K562 (cell line): ENCODE measurements at regions not wholly inside any gene's neighbourhood (a gene's known extent, or its start where the extent isn't known, plus 50 kb on each side); places are given as distances from the start of the nearest gene placed in this dataset.

ENCODE experiments used
- ATAC-seq: fragments of 200-7000 bp; cut with Tn5 transposase; 3 replicates; pipeline ENCODE4 v1.9.1; 2020; ENCODE audit warnings: moderate library complexity
- BruUV-seq: library from RNA; stranded (reverse); fragments of 400-500 nt; replicated peaks from 2 replicates; lab custom pipeline; 2021; lab: Mats Ljungman, UMichigan
- CTCF ChIA-PET: fragments of 300-600 bp; formaldehyde crosslinking; extraction: SDS; loops from one replicate; lab custom pipeline; 2021; ENCODE audit warnings: low intra/inter-chr PET ratio; lab: Yijun Ruan, JAX
- POLR2A ChIA-PET: fragments of 300-600, 350-650 bp; sonication (Branson Sonifier 250); formaldehyde crosslinking; extraction: SDS; loops from one replicate; lab custom pipeline; 2021; ENCODE audit warnings: antibody characterized with exemption, inconsistent platforms; lab: Yijun Ruan, JAX
- DNase-seq, 4 experiments: peaks; one replicate each; pipeline versions ENCODE4 v3.0.0 to v3.0.0-alpha.2; 2011 to 2018; ENCODE audit warnings: low spot score in 3 of 4, mixed read lengths in 3 of 4; ENCODE audit errors: extremely low read depth in 1 of 4
- FAIRE-seq: peaks from 2 replicates; lab custom pipeline; 2011; peaks lifted over from hg19 to GRCh38; lab: Jason Lieb, UNC
- H2AFZ ChIP-seq: 2 replicates; pipeline ENCODE4 v1.6.0; 2011; ENCODE audit warnings: low read depth, low read length, control low read depth, inconsistent platforms
- H3K27ac ChIP-seq: fragments of 200-600 bp; 3 replicates; pipeline ENCODE4 v1.8.0; 2011; ENCODE audit warnings: low read depth, mild to moderate bottlenecking, control low read depth, inconsistent platforms, low read length, moderate library complexity, mixed read lengths; ENCODE audit errors: extremely low read depth
- H3K27me3 ChIP-seq, 2 experiments: fragments of 300-600 bp in 1 of 2; 2 replicates in 1 of 2; 3 replicates in 1 of 2; pipeline versions ENCODE4 v1.6.0 to v1.8.0; 2011; ENCODE audit warnings: inconsistent platforms in 2 of 2, low read length in 2 of 2, mild to moderate bottlenecking in 1 of 2, mixed read lengths in 1 of 2, moderate library complexity in 1 of 2; ENCODE audit not compliant: control insufficient read depth in 2 of 2, insufficient read depth in 2 of 2
- H3K36me3 ChIP-seq: fragments of 300-600 bp; 3 replicates; pipeline ENCODE4 v1.8.0; 2011; ENCODE audit warnings: mild to moderate bottlenecking, low read length, inconsistent platforms; ENCODE audit not compliant: control insufficient read depth, insufficient read depth
- H3K4me1 ChIP-seq, 2 experiments: fragments of 200-600 bp in 1 of 2; replicated peaks in 1 of 2; 2 replicates in 1 of 2; 3 replicates in 1 of 2; pipeline versions ENCODE4 v1.5.1 to v1.8.0; 2011; ENCODE audit warnings: inconsistent platforms in 2 of 2, low read length in 2 of 2, mild to moderate bottlenecking in 1 of 2, mixed read lengths in 1 of 2, moderate library complexity in 1 of 2; ENCODE audit not compliant: control insufficient read depth in 2 of 2, insufficient read depth in 2 of 2
- H3K4me2 ChIP-seq: 2 replicates; pipeline ENCODE4 v1.6.1; 2011; ENCODE audit warnings: low read length, control low read depth, inconsistent platforms, mixed read lengths; ENCODE audit not compliant: insufficient read depth
- H3K4me3 ChIP-seq: fragments of 200-600 bp; sonication (generic), shearing (Covaris generic); 2 replicates; pipeline ENCODE4 v1.5.1; 2016; ENCODE audit warnings: control low read depth, inconsistent platforms
- H3K79me2 ChIP-seq: fragments of 200-600 bp; 3 replicates; pipeline ENCODE4 v1.8.0; 2011; ENCODE audit warnings: low read length, inconsistent platforms; ENCODE audit not compliant: control insufficient read depth, insufficient read depth
- H3K9ac ChIP-seq, 2 experiments: 2 replicates each; pipeline versions ENCODE4 v1.6.0 to v1.6.1; 2011; ENCODE audit warnings: low read depth in 2 of 2, low read length in 2 of 2, control low read depth in 1 of 2, inconsistent platforms in 1 of 2, mild to moderate bottlenecking in 1 of 2, mixed read lengths in 1 of 2; ENCODE audit not compliant: insufficient read depth in 1 of 2
- H3K9me1 ChIP-seq: one replicate; pipeline ENCODE4 v1.6.0; 2011; ENCODE audit warnings: inconsistent platforms, mild to moderate bottlenecking, low read length, moderate library complexity; ENCODE audit not compliant: control insufficient read depth, insufficient read depth
- H3K9me3 ChIP-seq: replicated peaks from 2 replicates; pipeline ENCODE4 v1.5.1; 2011; ENCODE audit warnings: low read depth, low read length, inconsistent platforms; ENCODE audit not compliant: control insufficient read depth, insufficient read depth
- H4K20me1 ChIP-seq: replicated peaks from 2 replicates; pipeline ENCODE4 v1.6.1; 2011; ENCODE audit warnings: low read length, inconsistent platforms, mixed read lengths; ENCODE audit not compliant: control insufficient read depth, insufficient read depth
- GABPB2 ChIP-seq: fragments of 250-450 bp; sonication (Bioruptor Pico); conservative IDR thresholded peaks from 2 replicates; pipeline ENCODE4 v1.5.1; 2021; ENCODE audit warnings: mild to moderate bottlenecking
- HNRNPLL ChIP-seq: fragments of 200-400 bp; formaldehyde crosslinking; IDR thresholded peaks from 2 replicates; pipeline ENCODE4 v1.6.1; 2017; ENCODE audit warnings: low read length, low read depth, mild to moderate bottlenecking; ENCODE audit not compliant: poor library complexity, severe bottlenecking
- MEIS2 ChIP-seq: fragments of 450-650 bp; IDR thresholded peaks from 2 replicates; pipeline ENCODE4 v1.6.1; 2014; ENCODE audit warnings: mild to moderate bottlenecking; ENCODE audit not compliant: partially characterized antibody
- NCOA1 ChIP-seq: fragments of 450-650 bp; IDR thresholded peaks from 2 replicates; pipeline ENCODE4 v1.6.1; 2016; ENCODE audit warnings: low read depth
- PTBP1 ChIP-seq: fragments of 200-400 bp; formaldehyde crosslinking; IDR thresholded peaks from 2 replicates; pipeline ENCODE4 v1.6.1; 2017; ENCODE audit warnings: low read depth, low read length
- PTRF ChIP-seq: fragments of 450-650 bp; IDR thresholded peaks from 2 replicates; pipeline ENCODE4 v1.6.1; 2016; ENCODE audit warnings: mild to moderate bottlenecking, missing genetic modification characterization, missing compliant biosample characterization
- RAD51 ChIP-seq: fragments of 450-650 bp; IDR thresholded peaks from 2 replicates; pipeline ENCODE4 v1.7.1; 2016; ENCODE audit warnings: low read depth, mild to moderate bottlenecking, borderline replicate concordance
- TFAM ChIP-seq: fragments of 250-450 bp; sonication (Bioruptor Pico); conservative IDR thresholded peaks from 2 replicates; pipeline ENCODE4 v1.5.0; 2021; ENCODE audit warnings: mild to moderate bottlenecking, moderate library complexity
- ZFP30 ChIP-seq: fragments of 250-450 bp; sonication (Bioruptor Pico); IDR thresholded peaks from 2 replicates; pipeline ENCODE4 v1.8.0; 2022; ENCODE audit warnings: moderate library complexity, mild to moderate bottlenecking, inconsistent platforms, borderline replicate concordance
- ZNF165 ChIP-seq: fragments of 250-450 bp; sonication (Bioruptor Pico); IDR thresholded peaks from 2 replicates; pipeline ENCODE4 v1.4.0; 2020; ENCODE audit warnings: borderline replicate concordance
- ZNF24 ChIP-seq: fragments of 450-650 bp; IDR thresholded peaks from 2 replicates; pipeline ENCODE4 v1.6.1; 2016
- in situ Hi-C: fragments of 300-500 bp; cut with MboI; formaldehyde crosslinking; loops from 4 replicates; pipeline ENCODE4 v1.15.0; 2018; ENCODE audit warnings: inconsistent platforms, mixed read lengths
- intact Hi-C: fragments of 100-400 bp; cut with micrococcal nuclease; formaldehyde crosslinking; loops from 2 replicates; pipeline ENCODE4 v1.14.2; 2022
- TF ChIP-seq, protein P1 (sequence below): fragments of 450-650 bp; IDR thresholded peaks from 2 replicates; pipeline ENCODE4 v1.7.1; 2018; ENCODE audit warnings: mild to moderate bottlenecking, low read depth; ENCODE audit not compliant: partially characterized antibody
- TF ChIP-seq, protein P2 (sequence below): fragments of 250-450 bp; sonication (Bioruptor Pico); IDR thresholded peaks from 2 replicates; pipeline ENCODE4 v1.8.0; 2021; ENCODE audit warnings: borderline replicate concordance, mild to moderate bottlenecking, moderate library complexity; ENCODE audit not compliant: poor library complexity, severe bottlenecking

DNA sequence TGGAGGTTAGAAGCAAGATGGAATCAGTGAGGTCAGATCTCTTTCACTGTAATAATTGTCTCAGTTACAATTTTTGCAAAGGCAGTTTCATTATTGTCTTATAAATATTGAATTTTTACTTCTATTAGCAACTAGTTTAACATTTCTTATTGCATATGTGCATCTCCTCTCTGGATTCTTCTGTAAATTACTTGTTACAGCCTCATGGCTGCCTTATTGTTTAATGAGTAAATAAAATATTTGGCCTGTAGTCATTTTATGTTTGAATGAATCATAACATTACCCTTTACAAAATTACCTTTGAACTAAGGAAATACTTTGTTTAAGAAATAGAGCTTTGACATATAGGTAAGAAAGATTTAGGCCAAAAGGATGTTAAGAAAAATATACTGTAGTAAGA, 212.4 kb downstream of the SLITRK6 start:
- ChIA-PET POLR2A (no interaction called here), CTCF (no interaction called here)
- no peaks in the 10 kb centered on the region for H3K27me3 ChIP-seq
- no peak overlapping the region for H3K27ac ChIP-seq
- H3K4me1 ChIP-seq = no peaks in the 10 kb centered on the region
- DNase-seq = no peak
- no peaks in the 10 kb centered on the region for H3K79me2 ChIP-seq
- no peaks in the 10 kb centered on the region for H3K9me1 ChIP-seq
- no peak overlapping the region for H3K4me2 ChIP-seq
- FAIRE-seq = no peak
- H3K9me3 ChIP-seq = no peaks in the 10 kb centered on the region
- no peak overlapping the region for H3K4me3 ChIP-seq
- in situ Hi-C loops = no loop called here
- BruUV-seq = no TSS peak
- intact Hi-C loops = no loop called here
- H2AFZ ChIP-seq = no peak overlapping the region
- no peaks in the 10 kb centered on the region for H4K20me1 ChIP-seq
- TF ChIP-seq PTBP1 = no peak
- TF ChIP-seq TFAM (CRISPR knock-in tag) = no peak
- TF ChIP-seq RAD51 = no peak
- TF ChIP-seq, protein P1, sequence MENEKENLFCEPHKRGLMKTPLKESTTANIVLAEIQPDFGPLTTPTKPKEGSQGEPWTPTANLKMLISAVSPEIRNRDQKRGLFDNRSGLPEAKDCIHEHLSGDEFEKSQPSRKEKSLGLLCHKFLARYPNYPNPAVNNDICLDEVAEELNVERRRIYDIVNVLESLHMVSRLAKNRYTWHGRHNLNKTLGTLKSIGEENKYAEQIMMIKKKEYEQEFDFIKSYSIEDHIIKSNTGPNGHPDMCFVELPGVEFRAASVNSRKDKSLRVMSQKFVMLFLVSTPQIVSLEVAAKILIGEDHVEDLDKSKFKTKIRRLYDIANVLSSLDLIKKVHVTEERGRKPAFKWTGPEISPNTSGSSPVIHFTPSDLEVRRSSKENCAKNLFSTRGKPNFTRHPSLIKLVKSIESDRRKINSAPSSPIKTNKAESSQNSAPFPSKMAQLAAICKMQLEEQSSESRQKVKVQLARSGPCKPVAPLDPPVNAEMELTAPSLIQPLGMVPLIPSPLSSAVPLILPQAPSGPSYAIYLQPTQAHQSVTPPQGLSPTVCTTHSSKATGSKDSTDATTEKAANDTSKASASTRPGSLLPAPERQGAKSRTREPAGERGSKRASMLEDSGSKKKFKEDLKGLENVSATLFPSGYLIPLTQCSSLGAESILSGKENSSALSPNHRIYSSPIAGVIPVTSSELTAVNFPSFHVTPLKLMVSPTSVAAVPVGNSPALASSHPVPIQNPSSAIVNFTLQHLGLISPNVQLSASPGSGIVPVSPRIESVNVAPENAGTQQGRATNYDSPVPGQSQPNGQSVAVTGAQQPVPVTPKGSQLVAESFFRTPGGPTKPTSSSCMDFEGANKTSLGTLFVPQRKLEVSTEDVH = no peak
- TF ChIP-seq, protein P2, sequence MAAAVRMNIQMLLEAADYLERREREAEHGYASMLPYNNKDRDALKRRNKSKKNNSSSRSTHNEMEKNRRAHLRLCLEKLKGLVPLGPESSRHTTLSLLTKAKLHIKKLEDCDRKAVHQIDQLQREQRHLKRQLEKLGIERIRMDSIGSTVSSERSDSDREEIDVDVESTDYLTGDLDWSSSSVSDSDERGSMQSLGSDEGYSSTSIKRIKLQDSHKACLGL (CRISPR knock-in tag) = no peak
- no peak for TF ChIP-seq ZNF165 (CRISPR knock-in tag)
- TF ChIP-seq GABPB2 (CRISPR knock-in tag) = no peak
- TF ChIP-seq NCOA1 = no peak
- no peak for TF ChIP-seq ZNF24
- TF ChIP-seq HNRNPLL = no peak
- no peak for TF ChIP-seq PTRF
- TF ChIP-seq MEIS2 = no peak
- no peak for TF ChIP-seq ZFP30 (CRISPR knock-in tag)
- no peak overlapping the region for H3K9ac ChIP-seq
- ATAC-seq = no peak
- H3K36me3 ChIP-seq = no peaks in the 10 kb centered on the region
